Amniotic stem cell (primary cell): ENCODE measurements at regions not wholly inside any gene's neighbourhood (a gene's known extent, or its start where the extent isn't known, plus 50 kb on each side); places are given as distances from the start of the nearest gene placed in this dataset.
"Not testable (repeated sequence)": the region's sequence is repeated elsewhere in the genome, so short reads cannot be mapped to it uniquely, and the experiment has no call there.

ENCODE experiments used
- DNase-seq: peaks from one replicate; lab custom pipeline; 2025; lab: John Stamatoyannopoulos, UW

DNA sequence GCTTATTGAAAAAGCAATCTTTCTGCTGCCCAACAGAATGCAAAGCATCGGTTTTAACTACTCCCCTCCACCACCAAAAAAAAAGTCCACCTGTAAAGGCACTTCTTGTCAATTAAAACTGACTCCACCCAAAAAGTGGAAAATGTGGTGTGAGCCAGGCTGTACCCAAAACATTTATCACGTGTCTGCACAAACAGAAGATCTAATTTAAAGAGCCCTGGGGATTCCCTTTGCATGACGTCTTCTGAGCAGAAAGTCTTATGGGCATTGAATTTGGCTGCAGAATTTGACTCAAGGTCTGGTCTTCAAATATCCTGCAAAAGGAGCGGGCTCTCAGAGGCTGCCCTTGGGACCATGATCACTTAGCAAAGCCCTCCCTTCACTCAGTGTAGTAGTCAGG lies 358.3 kb upstream of the KLHL29 start:
- no peak for DNase-seq

DNA sequence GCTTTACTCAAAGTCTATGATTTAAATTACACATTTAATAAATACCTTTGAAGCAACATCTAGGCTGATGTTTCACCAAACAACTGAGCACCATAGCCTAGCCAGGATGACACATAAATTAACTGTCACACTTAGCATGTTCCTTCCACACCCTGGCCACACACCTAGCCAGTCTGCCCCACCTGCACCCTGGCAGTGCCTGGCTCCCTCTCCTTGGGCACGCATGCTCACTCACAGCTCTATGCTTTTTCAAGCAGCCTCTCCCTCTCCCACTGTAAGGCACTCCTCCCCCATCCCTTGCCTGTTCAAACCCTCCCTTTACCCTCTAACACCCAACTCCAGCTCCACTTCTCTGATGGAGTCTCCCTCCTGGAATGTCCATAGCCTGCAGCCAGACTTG lies 357.6 kb upstream of the KLHL29 start:
- no peak for DNase-seq

DNA sequence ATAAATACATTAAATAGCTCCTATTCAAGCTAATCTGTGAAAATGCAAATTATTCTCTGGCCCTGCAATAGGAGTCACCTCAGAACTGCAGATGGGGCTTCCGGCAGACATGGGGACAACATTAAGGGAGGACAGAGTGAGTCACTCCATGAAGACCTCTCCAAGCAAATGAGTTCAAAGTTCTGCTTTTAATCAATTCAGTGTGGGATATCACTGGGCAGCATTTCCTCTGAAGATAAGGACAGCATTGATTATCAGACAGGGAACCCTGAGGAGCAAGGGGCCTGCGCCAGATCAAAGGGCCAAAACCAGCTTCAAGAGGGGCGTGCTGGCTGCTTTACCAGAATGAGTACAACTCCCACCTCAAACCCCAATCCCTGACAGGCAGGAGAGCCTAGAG lies 356.9 kb upstream of the KLHL29 start:
- no peak for DNase-seq

DNA sequence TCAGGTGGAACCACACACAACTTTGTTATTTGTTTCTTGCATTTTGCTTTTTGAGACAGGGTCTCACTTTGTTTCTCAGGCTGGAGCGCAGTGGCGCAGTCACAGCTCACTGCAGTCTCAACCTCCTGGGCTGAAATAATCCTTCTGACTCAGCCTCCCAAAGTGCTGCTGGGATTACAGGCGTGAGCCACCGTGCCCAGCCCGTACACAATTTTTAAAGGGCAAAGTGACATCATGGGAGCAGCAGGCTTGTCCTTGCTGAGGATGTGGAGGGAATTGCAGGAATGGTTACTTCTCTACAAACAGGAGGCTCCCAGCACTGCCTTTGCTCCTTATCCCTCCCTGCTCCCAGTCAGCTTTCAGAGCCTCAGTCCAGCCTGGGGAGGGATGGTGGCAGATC lies 355.9 kb upstream of the KLHL29 start:
- no peak for DNase-seq

DNA sequence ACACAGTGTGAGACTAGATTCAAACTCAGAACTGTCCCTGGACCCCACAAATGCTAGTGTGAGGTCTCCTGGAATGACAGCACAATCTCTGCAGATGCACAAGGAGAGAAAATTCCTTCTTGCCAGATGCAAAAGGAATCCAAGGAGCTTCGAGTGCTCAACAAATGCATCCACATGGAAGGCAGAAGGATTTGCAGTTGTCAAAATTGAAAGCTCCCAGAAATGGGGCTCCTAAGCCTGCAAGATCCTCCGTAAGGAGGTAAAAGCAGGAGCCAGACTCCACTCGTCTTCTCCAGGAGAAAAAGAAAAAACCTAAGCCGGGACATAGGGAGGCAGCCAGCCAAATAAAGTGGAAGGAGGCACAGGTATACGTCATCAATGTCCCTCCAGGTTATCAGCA lies 355.0 kb upstream of the KLHL29 start:
- no peak for DNase-seq

DNA sequence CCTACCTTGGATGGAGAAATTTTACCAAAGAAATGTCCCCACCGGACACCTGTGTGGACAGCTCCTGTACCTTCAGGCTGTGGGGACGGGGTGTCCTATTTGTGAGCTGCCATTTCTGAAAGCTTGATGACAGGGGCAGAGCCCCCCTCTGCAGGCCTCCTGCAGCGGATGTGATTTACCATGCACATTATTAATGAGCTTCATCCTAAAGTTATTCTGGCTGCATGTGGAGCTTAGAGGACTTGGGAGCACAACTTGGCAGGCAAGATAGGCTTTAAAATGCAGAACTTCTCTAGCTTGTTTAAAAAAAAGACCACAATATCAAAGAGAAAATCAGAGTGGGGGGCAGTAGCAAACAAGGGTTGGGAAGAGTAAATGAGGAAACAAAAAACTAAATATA lies 350.0 kb upstream of the KLHL29 start:
- DNase-seq = no peak

DNA sequence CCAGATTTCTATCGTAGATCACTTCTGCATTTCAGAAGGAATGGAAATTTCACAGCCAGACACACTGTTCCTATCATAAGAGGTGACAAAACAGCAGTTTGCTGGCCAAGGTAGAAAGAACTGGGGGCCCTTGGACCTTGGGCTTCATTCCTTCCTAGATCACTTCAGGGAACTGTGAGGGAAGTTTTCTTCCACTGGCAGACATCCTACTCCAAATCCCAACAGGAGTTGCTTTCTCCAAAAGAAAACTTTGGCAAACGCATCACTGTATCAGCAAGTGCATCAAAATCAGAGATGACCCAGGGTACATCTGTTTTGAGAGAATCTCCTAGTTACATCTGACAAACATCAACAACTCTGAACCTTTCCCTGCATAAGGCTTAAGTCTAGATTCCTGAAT lies 348.4 kb upstream of the KLHL29 start:
- no peak for DNase-seq

DNA sequence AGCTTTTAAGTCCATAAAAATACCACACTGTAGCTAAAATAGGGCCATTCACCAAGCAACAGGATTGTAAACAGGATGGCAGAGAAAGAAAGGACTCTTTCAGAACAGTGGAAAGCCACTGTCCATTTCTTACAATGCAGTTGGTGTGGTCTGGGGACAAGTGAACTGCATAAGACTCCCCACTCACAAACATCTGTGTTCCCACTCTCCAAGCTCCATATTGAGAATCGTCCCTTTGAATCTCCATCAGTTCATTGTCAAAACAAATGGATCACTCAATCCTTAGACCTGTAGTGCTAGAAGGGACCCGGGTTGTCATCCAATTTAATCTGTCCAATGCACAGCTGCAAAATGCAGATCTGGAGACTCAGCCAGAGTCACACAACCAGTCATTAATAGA lies 347.4 kb upstream of the KLHL29 start:
- DNase-seq = no peak

DNA sequence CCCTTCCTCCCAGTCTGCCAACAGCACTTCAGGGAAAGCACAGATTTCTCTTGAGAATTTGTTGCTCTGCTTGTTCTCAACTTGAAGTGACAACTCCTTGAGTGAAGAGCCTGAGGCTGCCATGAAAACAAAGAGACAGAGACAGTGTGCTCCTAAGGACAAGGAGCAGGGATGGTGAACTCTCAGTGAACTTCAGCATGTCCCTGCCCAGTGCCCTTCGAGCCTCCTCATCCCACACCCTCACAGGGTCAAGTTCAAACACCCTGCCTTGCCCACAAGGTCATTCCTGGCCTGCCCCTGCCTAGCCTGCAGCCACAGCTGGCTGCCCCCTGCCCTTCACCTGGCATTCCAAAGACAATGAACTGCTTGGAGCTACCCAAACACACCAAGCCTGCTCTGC lies 343.5 kb upstream of the KLHL29 start:
- DNase-seq = no peak

DNA sequence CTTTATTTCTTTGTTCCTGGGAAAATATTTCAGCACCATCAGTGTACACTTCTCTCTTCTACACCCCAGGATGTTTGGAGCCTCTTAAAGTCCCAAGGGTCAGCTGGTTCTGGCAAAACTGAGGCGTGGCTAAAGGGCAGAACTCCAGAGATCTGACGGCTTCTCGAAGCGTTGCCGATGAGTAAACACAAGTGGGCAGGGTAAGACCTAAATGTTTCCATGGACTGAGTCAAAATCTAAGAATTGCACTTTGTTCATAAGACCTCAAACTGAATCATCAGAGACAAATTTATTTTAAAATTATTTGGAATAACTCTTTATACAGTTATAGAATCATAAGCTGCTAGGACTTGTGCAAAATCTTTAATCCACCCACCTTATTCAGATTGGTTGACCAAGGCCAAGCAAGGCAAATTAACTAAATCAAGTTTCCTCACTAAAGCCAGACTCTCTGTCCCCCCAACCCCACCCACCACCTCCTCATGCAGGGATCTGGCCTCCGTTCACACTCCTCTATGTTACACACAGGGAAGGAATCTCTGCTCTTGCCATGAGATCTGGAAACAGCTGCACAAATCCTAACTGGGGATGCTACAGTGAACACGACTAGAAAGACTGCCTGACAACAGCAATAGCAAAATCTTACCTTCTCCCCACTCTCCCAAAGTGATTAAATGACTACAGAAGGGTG lies 342.6 kb upstream of the KLHL29 start:
- DNase-seq = no peak

DNA sequence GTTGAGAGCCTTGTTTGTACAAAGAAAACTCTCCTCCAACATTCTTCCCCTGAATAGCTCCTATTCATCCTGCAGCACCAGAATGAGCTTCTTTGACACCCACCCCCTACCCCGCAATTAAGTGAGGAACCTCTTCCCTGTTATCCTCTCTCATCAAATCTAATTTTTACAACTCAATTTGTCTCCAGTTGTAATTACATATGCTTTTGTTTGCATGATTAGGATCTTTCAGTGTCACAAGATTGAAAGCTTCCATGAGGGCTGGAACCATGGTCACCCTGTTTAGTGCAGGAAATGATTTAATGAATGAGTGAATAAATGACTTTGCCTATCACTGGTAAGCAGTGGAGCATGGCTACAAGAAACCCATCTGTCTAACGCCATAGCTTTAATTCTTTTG lies 334.6 kb upstream of the KLHL29 start:
- no peak for DNase-seq

DNA sequence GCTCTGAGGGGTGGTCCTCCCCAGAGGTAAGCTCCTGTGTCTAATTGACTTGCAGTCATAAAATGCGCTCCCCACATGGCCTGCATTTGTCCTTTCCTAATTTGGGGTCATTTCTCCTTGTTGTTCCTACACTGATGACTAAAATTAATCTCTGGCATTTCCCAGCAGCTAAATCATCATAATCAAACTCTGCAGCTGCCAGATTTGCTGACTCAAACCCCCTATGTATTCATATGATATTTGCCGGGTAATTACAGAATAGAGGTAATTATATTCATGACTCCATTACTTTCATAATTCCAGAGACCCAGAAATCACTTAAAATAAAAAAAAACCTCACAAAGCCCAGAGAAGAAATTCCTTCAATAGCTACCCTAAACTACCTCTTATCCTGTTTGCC lies 331.4 kb upstream of the KLHL29 start:
- no peak for DNase-seq

DNA sequence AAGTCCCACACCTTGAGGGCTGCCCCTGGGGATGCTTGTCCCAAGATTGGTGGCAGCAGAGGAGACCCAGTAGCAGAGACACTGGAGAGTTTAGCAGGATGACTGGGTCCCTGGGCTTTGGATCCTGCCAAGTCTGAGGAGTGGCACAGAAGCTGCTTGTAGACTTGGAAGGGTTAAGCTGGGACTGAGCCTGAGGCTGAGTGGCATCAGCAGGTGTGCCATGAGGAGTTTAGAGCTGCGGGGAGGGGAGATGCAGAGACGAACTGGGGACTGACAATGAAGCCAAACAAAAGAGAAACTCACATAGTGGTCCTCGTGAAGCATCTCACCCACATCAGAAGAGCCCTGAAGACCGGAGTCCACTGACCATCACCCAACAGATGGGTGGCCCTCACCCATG lies 329.7 kb upstream of the KLHL29 start:
- no peak for DNase-seq

DNA sequence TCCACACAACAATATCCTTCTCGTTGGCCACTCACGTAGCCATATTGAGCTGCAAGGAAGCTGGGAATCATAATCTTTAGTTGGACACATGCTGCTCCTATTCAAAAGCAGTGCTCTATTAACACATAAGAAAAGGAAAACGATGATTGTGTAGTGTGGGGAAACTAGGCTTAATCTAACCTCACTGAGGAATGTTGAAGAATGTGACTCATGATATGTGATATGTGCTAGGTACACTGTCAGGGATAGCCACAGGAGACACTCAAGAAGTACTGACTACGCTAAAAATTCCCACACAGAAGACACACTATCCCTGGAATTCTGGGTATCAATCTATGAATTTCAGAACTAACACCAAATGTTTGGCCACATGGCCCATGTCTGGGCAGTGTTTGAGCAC lies 328.1 kb upstream of the KLHL29 start:
- not testable (repeated sequence) for DNase-seq

DNA sequence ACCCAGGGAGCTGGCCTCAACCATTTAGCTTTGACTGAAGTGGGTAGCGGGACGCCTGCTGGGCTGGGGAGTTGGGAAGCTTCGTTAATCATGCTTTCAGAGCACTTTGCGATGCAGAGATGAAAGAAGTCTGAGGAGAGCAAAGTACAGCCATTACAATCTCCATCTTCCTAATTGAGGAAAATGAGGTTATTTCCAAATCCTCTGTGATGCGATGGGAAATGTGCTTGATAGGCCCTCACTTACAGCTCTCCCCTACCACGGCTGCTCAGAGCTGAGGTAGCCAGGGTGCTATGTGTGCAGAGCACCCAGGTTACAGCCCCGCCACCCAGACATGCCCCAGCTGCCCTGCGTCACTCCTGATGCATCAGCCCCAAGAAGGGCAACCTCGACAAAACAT lies 326.5 kb upstream of the KLHL29 start:
- no peak for DNase-seq

DNA sequence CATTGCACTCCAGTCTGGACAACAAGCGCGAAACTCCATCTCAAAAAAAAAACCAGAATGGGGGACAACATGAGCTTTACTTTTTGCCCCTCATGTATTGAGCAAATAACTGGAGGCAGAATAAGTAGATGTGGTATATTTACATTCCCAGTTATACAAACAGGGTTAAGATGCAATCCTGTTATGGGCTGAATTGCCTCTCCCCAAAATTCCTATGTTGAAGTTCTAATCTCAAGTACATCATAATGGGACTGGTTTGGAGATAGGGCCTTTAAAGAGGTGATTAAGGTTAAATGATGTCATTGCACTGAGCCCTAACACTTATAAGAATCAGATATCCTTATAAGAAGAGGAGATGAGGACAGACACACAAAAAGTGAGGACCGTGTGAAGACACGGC lies 319.8 kb upstream of the KLHL29 start:
- no peak for DNase-seq

DNA sequence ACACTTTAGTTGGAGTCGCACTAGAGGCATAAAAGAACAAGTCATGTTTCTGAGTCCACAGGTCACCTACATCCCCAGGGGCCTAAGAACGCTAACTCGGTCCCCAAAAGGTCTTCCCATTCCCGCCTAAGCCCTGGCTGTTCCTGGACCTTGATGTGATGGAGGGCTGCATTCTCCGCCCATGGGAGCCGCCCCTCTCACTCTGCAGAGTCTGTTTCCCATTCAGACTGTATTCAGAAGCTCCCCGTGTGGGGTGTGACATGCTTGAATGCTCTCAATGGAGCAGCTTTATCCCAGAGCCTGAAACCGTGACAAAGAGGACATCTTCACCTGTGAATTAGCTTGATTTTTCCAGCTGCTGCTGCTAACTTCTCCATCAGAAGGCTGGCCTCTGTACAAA lies 319.0 kb upstream of the KLHL29 start:
- DNase-seq = no peak

DNA sequence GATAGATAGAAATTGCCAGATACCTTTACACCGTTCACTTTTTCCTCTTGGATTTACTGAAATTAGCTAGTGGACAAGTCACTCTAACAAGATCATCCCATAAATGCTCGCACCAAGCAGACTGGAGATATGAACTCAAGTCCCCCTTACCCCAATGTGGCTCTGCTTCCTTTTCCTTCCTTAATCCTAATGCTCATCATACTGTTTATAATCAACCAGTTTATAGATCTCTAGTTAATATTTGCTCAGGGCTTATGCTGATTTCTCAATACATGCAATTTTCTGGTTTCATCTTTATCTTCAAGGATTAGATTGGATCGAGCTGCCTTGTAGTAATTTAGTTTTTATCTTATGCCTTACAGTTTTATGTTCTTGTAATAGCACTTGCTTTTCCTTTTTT lies 318.3 kb upstream of the KLHL29 start:
- DNase-seq = no peak

DNA sequence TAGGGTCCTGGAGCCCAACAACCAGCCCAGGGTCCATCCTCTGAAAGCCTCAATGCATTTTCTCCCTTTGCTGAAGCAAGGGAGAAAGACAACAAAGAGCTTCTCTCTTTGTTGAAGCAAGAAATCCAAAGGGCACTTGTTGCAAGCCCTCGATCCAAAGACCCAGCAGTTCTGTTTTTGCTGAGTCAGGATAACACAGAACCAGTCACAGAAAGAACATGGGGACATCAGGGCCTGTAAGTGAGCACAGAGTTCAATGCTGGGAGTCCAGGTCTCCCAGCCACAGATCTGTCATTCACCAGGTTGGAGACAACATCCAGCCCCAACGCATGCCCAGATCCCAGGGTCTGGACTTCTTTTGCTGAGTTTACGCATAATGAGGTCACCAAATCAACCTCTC lies 315.8 kb upstream of the KLHL29 start:
- no peak for DNase-seq

DNA sequence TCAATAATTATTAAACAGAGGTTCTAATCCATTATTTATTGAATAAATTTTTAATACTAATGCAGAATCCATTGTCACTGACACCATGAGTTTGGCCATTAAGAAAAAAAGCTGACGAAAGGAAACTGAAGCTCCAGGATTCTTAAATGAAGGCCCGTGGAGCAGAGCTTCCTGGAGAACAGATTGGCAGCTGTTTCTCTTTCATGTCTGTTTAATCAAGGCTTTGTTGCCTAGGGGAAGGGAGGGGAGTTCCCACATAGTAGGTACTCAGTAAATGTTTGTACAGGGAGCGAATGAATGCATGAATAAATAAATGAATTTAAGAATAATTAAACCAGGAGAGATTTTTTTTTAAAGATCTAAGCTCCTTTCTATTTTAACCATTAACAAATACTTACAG lies 315.1 kb upstream of the KLHL29 start:
- DNase-seq = no peak

DNA sequence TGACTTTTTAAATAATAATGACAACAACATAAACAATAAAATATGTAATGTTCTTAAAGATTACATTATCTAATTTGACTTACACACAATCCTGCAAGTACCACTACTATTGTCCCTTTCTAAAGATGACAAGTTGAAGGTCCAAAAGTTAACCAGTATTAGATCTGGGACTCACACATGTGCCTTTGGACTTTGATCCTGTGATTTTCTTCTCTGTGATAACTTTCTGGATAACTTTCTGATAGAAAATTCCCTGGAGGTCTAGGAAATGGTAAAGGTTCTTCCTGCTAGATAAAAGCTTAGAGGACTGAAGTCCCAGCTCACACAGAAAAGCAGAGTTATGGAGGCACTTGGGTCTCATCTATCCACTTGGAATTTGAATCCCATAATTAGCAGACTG lies 311.9 kb upstream of the KLHL29 start:
- no peak for DNase-seq

DNA sequence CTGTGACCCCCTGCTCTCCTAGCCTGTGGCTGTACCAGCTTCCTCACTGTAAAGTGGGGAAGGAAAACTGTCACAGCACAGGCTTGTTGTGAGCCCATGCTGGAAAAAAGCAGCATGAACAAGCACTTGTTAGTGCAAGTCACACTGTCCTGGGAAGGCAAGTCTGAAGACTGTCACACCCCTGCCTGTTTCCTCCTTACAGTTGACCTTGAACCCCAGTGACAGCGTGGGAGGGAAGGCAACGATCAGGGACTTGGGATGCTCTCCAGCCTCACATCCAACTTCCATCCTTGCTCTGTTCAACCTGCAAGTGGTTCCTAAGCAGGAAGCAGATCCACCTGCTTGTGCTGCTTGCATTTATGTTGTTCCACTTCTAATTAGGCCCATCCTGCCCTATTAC lies 311.3 kb upstream of the KLHL29 start:
- DNase-seq = no peak

DNA sequence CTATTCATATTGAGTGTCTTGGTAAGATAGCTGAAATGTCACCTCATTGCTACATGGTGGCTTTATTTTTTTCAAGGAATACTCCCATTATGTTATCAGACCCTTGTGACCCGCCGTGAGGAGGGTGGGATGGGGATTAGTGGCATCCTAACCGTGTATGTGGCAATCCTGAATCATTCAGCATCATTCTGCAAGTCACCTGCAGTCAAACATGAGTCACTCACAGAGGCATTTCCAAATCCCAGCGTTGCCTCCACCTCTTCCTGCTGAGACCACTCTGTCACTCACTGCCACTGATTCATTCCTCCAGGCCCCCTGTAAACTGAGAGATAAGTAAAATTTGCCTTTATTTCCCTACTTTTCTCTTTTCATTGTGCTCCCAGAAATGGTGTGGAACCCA lies 307.4 kb upstream of the KLHL29 start:
- no peak for DNase-seq

DNA sequence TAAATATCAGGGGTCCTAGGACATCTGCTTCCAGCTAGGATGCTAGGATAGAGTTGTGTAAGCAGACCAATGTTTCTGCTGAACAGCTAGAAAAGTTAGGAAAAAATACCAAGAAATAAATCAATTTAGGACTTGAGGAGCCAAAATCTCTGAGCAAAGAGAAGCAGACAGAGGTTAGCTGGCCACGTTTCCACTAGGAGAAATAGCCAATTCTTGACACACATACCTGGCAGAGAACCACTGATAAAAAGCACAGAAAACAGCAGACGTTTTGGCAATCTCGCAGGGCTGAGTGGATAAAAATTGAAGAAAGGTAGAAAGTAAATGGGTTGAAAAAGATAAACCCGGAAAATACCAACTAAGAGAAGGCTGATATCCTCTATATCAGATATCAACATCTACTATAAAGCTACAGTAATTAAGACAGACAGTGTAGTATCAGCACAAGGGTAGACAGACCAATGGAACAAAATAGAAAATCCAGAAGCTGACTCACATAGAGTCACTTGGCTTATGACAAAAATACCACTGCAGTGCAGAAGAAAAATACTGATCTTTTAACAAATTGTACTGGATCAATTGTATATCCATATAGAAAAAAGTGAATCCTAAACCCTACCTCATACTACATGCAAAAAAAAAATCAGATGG lies 306.1 kb upstream of the KLHL29 start:
- DNase-seq = no peak
